Loucy (cell line): ENCODE measurements at regions not wholly inside any gene's neighbourhood (a gene's known extent, or its start where the extent isn't known, plus 50 kb on each side); places are given as distances from the start of the nearest gene placed in this dataset.

Source experiments
- CTCF ChIP-seq: fragments of 200-600 bp; sonication (generic); conservative IDR thresholded peaks from 2 replicates; pipeline ENCODE4 v1.5.1; 2014; ENCODE audit warnings: mild to moderate bottlenecking, antibody characterized with exemption, low read length
- EZH2phosphoT487 ChIP-seq: fragments of 200-600 bp; IDR thresholded peaks from 2 replicates; pipeline ENCODE4 v1.6.1; 2018; ENCODE audit warnings: antibody characterized with exemption, mild to moderate bottlenecking, moderate library complexity, borderline replicate concordance

- no peak for TF ChIP-seq CTCF
- TF ChIP-seq EZH2phosphoT487: no peak
Measured at GRCh38 chr12:91722072-91722471, 423.6 kb downstream of the BTG1 start.
